K562 (cell line): ENCODE measurements at regions not wholly inside any gene's neighbourhood (a gene's known extent, or its start where the extent isn't known, plus 50 kb on each side); places are given as distances from the start of the nearest gene placed in this dataset.

ENCODE experiments used
- BRF1 ChIP-seq: IDR thresholded peaks from 3 replicates; pipeline ENCODE4 v1.6.1; 2011; ENCODE audit warnings: borderline replicate concordance, mild to moderate bottlenecking; ENCODE audit not compliant: insufficient read length; ENCODE audit errors: extremely low read depth
- CC2D1A ChIP-seq: fragments of 450-650 bp; IDR thresholded peaks from 2 replicates; pipeline ENCODE4 v1.6.1; 2017; ENCODE audit warnings: mild to moderate bottlenecking
- CREM ChIP-seq: IDR thresholded peaks from 2 replicates; pipeline ENCODE4 v1.6.1; 2014; ENCODE audit warnings: antibody characterized with exemption, low read depth
- MBD2 ChIP-seq: sonication (generic); IDR thresholded peaks from 2 replicates; pipeline ENCODE4 v1.6.1; 2016; ENCODE audit warnings: low read depth, borderline replicate concordance
- NEUROD1 ChIP-seq: fragments of 150-350 bp; IDR thresholded peaks from 2 replicates; pipeline ENCODE4 v1.6.1; 2014; ENCODE audit warnings: borderline replicate concordance, low read length, low read depth; ENCODE audit not compliant: partially characterized antibody
- PHTF2 ChIP-seq: fragments of 250-450 bp; sonication (Bioruptor Pico); IDR thresholded peaks from 2 replicates; pipeline ENCODE4 v1.5.0; 2021; ENCODE audit warnings: mild to moderate bottlenecking
- POLR2H ChIP-seq: IDR thresholded peaks from 2 replicates; pipeline ENCODE4 v1.6.1; 2016; ENCODE audit warnings: missing genetic modification characterization, low read depth, mild to moderate bottlenecking, control low read depth, missing compliant biosample characterization, moderate library complexity
- ZKSCAN1 ChIP-seq: fragments of 150-350 bp; IDR thresholded peaks from 2 replicates; pipeline ENCODE4 v1.6.1; 2016; ENCODE audit warnings: low read depth, low read length
- ZNF12 ChIP-seq: sonication (generic); formaldehyde crosslinking; IDR thresholded peaks from 2 replicates; pipeline ENCODE4 v1.4.0; 2020; ENCODE audit warnings: mild to moderate bottlenecking, missing genetic modification reagents
- ZNF24 ChIP-seq: fragments of 450-650 bp; IDR thresholded peaks from 2 replicates; pipeline ENCODE4 v1.6.1; 2016
- ZNF274 ChIP-seq: IDR thresholded peaks from 2 replicates; pipeline ENCODE4 v1.6.1; 2011; ENCODE audit warnings: low read depth, mild to moderate bottlenecking, low read length, moderate library complexity, borderline replicate concordance
- ZNF347 ChIP-seq: fragments of 450-650 bp; formaldehyde crosslinking; IDR thresholded peaks from 2 replicates; pipeline ENCODE4 v1.4.0; 2020; ENCODE audit warnings: low read depth, mild to moderate bottlenecking, moderate library complexity
- ZNF408 ChIP-seq: fragments of 250-450 bp; sonication (Bioruptor Pico); IDR thresholded peaks from 2 replicates; pipeline ENCODE4 v1.4.0; 2020; ENCODE audit warnings: low read depth, mild to moderate bottlenecking, moderate library complexity
- ZNF57 ChIP-seq: fragments of 450-650 bp; formaldehyde crosslinking; IDR thresholded peaks from 2 replicates; pipeline ENCODE4 v1.4.0; 2020; ENCODE audit warnings: mild to moderate bottlenecking, moderate library complexity
- TF ChIP-seq, protein P1 (sequence below): sonication (generic); formaldehyde crosslinking; IDR thresholded peaks from 2 replicates; pipeline ENCODE4 v1.8.1; 2023; ENCODE audit warnings: mild to moderate bottlenecking, missing genetic modification reagents
- TF ChIP-seq, protein P2 (sequence below), 2 experiments: fragments of 250-450 bp in 1 of 2; fragments of 450-650 bp in 1 of 2; sonication (Bioruptor Pico) in 1 of 2; IDR thresholded peaks; 2 replicates each; pipeline versions ENCODE4 v1.6.1 to v1.8.0; 2016 to 2021; ENCODE audit warnings: mild to moderate bottlenecking in 2 of 2, moderate library complexity in 2 of 2, missing compliant biosample characterization in 1 of 2, missing genetic modification characterization in 1 of 2
- TF ChIP-seq, protein P3 (sequence below), 2 experiments: fragments of 450-650 bp; IDR thresholded peaks; 2 replicates each; pipeline ENCODE4 v1.6.1; 2016; ENCODE audit warnings: mild to moderate bottlenecking in 2 of 2, borderline replicate concordance in 1 of 2, low read depth in 1 of 2, moderate library complexity in 1 of 2

DNA sequence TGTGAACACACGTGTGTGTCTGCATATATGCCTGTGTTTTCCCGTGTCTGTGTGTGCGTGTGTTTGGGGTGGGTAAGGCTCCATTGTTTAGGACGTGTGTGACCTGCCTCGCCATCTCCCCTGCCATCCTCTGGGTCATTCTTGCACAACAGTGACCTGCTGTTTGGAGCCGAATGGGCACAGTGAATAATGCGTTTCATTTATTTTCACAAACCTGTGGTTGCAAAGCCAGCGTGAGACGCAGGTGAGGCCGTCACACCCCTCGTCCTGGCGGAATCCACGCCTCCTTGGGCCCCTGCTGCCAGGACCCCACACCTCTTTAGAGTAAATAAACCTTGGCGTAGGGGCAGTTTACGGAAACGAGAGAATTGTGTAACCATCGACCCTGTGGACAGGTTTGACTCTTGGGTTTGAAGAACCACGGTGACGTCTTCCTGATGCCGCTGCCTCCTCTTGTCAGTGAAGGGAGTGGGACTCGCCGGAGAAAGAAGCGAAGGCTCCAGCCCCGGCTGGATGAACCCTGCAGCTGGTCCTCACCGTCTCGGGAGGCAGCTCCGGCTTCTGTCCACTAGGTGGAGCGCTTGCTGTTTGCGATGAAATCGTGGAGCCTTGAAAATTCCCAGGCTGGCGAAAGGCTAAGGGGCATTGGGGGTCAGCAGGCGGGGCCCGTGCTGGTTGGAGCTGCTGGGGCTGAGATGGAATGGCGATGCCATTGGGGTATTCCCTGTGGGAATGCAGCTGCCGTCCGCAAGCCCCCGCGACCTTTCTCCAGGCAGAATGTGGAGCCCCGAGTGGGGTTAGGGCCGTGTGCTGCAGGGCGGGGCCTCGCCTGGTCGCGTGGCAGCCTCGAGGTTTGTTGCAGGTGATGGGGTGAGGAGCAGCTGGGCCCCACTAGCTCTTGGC, 81.1 kb downstream of the RTP5 start (continued):
- TF ChIP-seq, protein P1, sequence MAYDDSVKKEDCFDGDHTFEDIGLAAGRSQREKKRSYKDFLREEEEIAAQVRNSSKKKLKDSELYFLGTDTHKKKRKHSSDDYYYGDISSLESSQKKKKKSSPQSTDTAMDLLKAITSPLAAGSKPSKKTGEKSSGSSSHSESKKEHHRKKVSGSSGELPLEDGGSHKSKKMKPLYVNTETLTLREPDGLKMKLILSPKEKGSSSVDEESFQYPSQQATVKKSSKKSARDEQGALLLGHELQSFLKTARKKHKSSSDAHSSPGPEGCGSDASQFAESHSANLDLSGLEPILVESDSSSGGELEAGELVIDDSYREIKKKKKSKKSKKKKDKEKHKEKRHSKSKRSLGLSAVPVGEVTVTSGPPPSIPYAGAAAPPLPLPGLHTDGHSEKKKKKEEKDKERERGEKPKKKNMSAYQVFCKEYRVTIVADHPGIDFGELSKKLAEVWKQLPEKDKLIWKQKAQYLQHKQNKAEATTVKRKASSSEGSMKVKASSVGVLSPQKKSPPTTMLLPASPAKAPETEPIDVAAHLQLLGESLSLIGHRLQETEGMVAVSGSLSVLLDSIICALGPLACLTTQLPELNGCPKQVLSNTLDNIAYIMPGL (CRISPR knock-in tag), result no peak
- TF ChIP-seq ZNF274, result no peak
- no peak for TF ChIP-seq ZNF57 (CRISPR knock-in tag)
- no peak for TF ChIP-seq ZNF24
- 0 out of 2 replicates have a peak, but pooled peaks have one; percentile 17 for TF ChIP-seq CC2D1A
- no peak for TF ChIP-seq NEUROD1
- TF ChIP-seq PHTF2, result no peak
- no peak for TF ChIP-seq ZNF408 (CRISPR knock-in tag)
- TF ChIP-seq ZNF12, result no peak
- TF ChIP-seq, protein P2, sequence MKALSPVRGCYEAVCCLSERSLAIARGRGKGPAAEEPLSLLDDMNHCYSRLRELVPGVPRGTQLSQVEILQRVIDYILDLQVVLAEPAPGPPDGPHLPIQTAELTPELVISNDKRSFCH (CRISPR knock-in tag; IDR thresholded peaks at IDR 0.05), result no peak
- TF ChIP-seq, protein P2 (tag; IDR thresholded peaks at IDR 0.05), result no peak
- no peak for TF ChIP-seq BRF1
- no peak for TF ChIP-seq ZNF347 (CRISPR knock-in tag)
- TF ChIP-seq POLR2H (tag), result no peak
- TF ChIP-seq CREM, result 0 out of 2 replicates have a peak, but pooled peaks have one; percentile 19
- TF ChIP-seq MBD2, result no peak
- 0 out of 2 replicates have a peak, but pooled peaks have one; percentile 49 for TF ChIP-seq ZKSCAN1
- TF ChIP-seq, protein P3, sequence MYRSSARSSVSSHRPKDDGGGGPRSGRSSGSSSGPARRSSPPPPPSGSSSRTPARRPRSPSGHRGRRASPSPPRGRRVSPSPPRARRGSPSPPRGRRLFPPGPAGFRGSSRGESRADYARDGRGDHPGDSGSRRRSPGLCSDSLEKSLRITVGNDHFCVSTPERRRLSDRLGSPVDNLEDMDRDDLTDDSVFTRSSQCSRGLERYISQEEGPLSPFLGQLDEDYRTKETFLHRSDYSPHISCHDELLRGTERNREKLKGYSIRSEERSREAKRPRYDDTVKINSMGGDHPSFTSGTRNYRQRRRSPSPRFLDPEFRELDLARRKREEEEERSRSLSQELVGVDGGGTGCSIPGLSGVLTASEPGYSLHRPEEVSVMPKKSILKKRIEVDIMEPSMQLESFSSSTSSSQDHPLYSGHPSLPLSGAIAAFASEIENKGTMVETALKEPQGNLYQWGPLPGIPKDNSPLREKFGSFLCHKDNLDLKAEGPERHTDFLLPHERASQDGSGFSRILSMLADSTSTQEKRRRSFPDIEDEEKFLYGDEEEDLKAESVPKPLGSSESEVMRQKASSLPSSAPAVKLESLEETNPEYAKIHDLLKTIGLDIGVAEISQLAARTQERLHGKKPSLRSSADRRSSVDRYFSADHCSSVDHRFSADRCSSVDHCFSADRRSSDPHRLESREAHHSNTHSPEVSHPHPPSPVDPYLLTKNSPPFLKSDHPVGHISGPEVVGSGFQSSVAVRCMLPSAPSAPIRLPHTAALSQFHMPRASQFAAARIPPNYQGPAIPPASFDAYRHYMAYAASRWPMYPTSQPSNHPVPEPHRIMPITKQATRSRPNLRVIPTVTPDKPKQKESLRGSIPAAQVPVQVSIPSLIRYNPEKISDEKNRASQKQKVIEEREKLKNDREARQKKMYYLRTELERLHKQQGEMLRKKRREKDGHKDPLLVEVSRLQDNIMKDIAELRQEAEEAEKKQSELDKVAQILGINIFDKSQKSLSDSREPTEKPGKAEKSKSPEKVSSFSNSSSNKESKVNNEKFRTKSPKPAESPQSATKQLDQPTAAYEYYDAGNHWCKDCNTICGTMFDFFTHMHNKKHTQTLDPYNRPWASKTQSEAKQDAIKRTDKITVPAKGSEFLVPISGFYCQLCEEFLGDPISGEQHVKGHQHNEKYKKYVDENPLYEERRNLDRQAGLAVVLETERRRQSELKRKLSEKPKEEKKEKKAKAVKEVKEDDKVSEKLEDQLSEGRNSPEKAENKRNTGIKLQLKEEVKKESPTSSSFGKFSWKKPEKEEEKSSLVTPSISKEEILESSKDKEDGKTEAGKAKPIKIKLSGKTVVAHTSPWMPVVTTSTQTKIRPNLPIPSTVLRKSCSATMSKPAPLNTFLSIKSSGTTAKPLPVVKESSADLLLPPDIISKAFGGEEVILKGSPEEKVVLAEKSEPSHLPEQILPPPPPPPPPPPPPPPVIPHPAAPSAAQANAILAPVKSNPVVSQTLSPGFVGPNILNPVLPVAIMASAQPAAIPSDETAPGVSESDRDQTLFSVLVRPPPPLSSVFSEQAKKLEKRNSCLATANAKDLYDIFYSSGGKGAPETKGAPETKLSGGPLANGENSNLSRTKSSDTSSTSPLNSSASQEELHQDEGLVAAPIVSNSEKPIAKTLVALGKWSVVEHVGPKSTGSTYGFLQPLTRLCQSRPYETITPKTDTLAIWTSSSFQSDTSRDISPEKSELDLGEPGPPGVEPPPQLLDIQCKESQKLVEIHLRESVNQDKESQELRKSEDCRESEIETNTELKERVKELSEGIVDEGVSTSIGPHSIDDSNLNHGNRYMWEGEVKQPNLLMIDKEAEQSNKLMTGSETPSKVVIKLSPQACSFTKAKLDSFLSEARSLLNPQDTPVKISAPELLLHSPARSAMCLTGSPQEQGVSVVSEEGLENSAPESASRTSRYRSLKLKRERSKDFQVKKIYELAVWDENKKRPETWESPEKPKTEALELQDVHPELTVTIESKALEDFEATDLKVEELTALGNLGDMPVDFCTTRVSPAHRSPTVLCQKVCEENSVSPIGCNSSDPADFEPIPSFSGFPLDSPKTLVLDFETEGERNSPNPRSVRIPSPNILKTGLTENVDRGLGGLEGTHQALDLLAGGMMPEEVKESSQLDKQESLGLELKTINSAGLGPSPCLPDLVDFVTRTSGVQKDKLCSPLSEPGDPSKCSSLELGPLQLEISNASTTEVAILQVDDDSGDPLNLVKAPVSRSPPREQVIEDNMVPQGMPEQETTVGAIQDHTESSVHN (IDR thresholded peaks at IDR 0.05; ENCODE audit: borderline replicate concordance in 1 of 2, low read depth in 1 of 2), result no peak
